HepG2 (cell line): ENCODE measurements at regions not wholly inside any gene's neighbourhood (a gene's known extent, or its start where the extent isn't known, plus 50 kb on each side); places are given as distances from the start of the nearest gene placed in this dataset.

ENCODE experiments used
- ARID2 ChIP-seq: sonication (generic); formaldehyde crosslinking; IDR thresholded peaks from 2 replicates; pipeline ENCODE4 v1.8.1; 2022; ENCODE audit warnings: mild to moderate bottlenecking, missing genetic modification reagents, borderline replicate concordance
- CAMTA2 ChIP-seq: sonication (generic); formaldehyde crosslinking; IDR thresholded peaks from 2 replicates; pipeline ENCODE4 v1.4.0; 2020; ENCODE audit warnings: mild to moderate bottlenecking, missing genetic modification reagents, borderline replicate concordance
- CCDC6 ChIP-seq: sonication (generic); formaldehyde crosslinking; IDR thresholded peaks from 2 replicates; pipeline ENCODE4 v1.8.1; 2022; ENCODE audit warnings: mild to moderate bottlenecking, missing genetic modification reagents, moderate library complexity
- CHD4 ChIP-seq: fragments of 200-600 bp; sonication (generic); IDR thresholded peaks from 2 replicates; pipeline ENCODE4 v1.7.0; 2017; ENCODE audit warnings: mild to moderate bottlenecking, low read length, borderline replicate concordance
- HBP1 ChIP-seq: IDR thresholded peaks from 2 replicates; pipeline ENCODE4 v1.6.1; 2016; ENCODE audit warnings: low read depth, control low read depth
- IRX3 ChIP-seq: sonication (generic); formaldehyde crosslinking; IDR thresholded peaks from 2 replicates; pipeline ENCODE4 v1.8.1; 2023; ENCODE audit warnings: mild to moderate bottlenecking, low read depth, missing genetic modification reagents, borderline replicate concordance
- KIAA2018 ChIP-seq: sonication (generic); formaldehyde crosslinking; IDR thresholded peaks from 2 replicates; pipeline ENCODE4 v1.5.0; 2020; ENCODE audit warnings: mild to moderate bottlenecking, missing genetic modification reagents, borderline replicate concordance
- KLF13 ChIP-seq: sonication (generic); formaldehyde crosslinking; IDR thresholded peaks from 2 replicates; pipeline ENCODE4 v1.4.0; 2020; ENCODE audit warnings: mild to moderate bottlenecking, missing genetic modification reagents
- MTF1 ChIP-seq: sonication (generic); formaldehyde crosslinking; IDR thresholded peaks from 2 replicates; pipeline ENCODE4 v1.5.0; 2020; ENCODE audit warnings: missing genetic modification reagents
- MYPOP ChIP-seq: sonication (generic); formaldehyde crosslinking; IDR thresholded peaks from 2 replicates; pipeline ENCODE4 v1.8.1; 2023; ENCODE audit warnings: mild to moderate bottlenecking, moderate library complexity, missing genetic modification reagents
- NFE2L2 ChIP-seq: fragments of 150-350 bp; IDR thresholded peaks from 2 replicates; pipeline ENCODE4 v1.6.1; 2014; ENCODE audit warnings: low read length
- NFRKB ChIP-seq: fragments of 450-650 bp; IDR thresholded peaks from 2 replicates; pipeline ENCODE4 v1.6.1; 2017
- NKX3-1 ChIP-seq: sonication (generic); formaldehyde crosslinking; IDR thresholded peaks from 2 replicates; pipeline ENCODE4 v1.5.0; 2020; ENCODE audit warnings: missing genetic modification reagents
- PAWR ChIP-seq: sonication (generic); formaldehyde crosslinking; IDR thresholded peaks from 2 replicates; pipeline ENCODE4 v1.4.0; 2020; ENCODE audit warnings: missing genetic modification reagents, mild to moderate bottlenecking, borderline replicate concordance
- RAD21 ChIP-seq: fragments of 450-650 bp; formaldehyde crosslinking; IDR thresholded peaks from 2 replicates; pipeline ENCODE4 v1.5.0; 2020; ENCODE audit warnings: mild to moderate bottlenecking
- SMYD3 ChIP-seq: sonication (generic); formaldehyde crosslinking; IDR thresholded peaks from 2 replicates; pipeline ENCODE4 v1.8.1; 2023; ENCODE audit warnings: mild to moderate bottlenecking, missing genetic modification reagents
- SNAI1 ChIP-seq: sonication (generic); formaldehyde crosslinking; IDR thresholded peaks from 2 replicates; pipeline ENCODE4 v1.5.0; 2020; ENCODE audit warnings: mild to moderate bottlenecking, missing genetic modification reagents, borderline replicate concordance
- ZKSCAN5 ChIP-seq: sonication (generic); formaldehyde crosslinking; IDR thresholded peaks from 2 replicates; pipeline ENCODE4 v1.5.1; 2020; ENCODE audit warnings: mild to moderate bottlenecking, missing genetic modification reagents
- ZNF232 ChIP-seq: sonication (generic); formaldehyde crosslinking; IDR thresholded peaks from 2 replicates; pipeline ENCODE4 v1.4.0; 2020; ENCODE audit warnings: missing genetic modification reagents, borderline replicate concordance
- ZNF264 ChIP-seq: sonication (generic); formaldehyde crosslinking; IDR thresholded peaks from 2 replicates; pipeline ENCODE4 v1.4.0; 2020; ENCODE audit warnings: missing genetic modification reagents
- ZNF570 ChIP-seq: sonication (generic); formaldehyde crosslinking; IDR thresholded peaks from 2 replicates; pipeline ENCODE4 v1.4.0; 2020; ENCODE audit warnings: mild to moderate bottlenecking, missing genetic modification reagents, borderline replicate concordance
- ZNF737 ChIP-seq: sonication (generic); formaldehyde crosslinking; IDR thresholded peaks from 2 replicates; pipeline ENCODE4 v1.5.0; 2020; ENCODE audit warnings: missing genetic modification reagents, mild to moderate bottlenecking, borderline replicate concordance
- ZNF782 ChIP-seq: sonication (generic); formaldehyde crosslinking; IDR thresholded peaks from 2 replicates; pipeline ENCODE4 v1.4.0; 2020; ENCODE audit warnings: missing genetic modification reagents, mild to moderate bottlenecking, borderline replicate concordance

- TF ChIP-seq KIAA2018 (CRISPR knock-in tag) = no peak
- no peak for TF ChIP-seq HBP1 (CRISPR knock-in tag)
- no peak for TF ChIP-seq CAMTA2
- no peak for TF ChIP-seq ZNF737 (CRISPR knock-in tag)
- TF ChIP-seq ARID2 (CRISPR knock-in tag) = no peak
- TF ChIP-seq MTF1 (CRISPR knock-in tag) = no peak
- TF ChIP-seq SNAI1 (CRISPR knock-in tag) = no peak
- no peak for TF ChIP-seq ZNF264
- no peak for TF ChIP-seq ZKSCAN5 (CRISPR knock-in tag)
- no peak for TF ChIP-seq MYPOP (CRISPR knock-in tag)
- no peak for TF ChIP-seq ZNF570
- no peak for TF ChIP-seq ZNF232
- no peak for TF ChIP-seq IRX3 (CRISPR knock-in tag)
- no peak for TF ChIP-seq ZNF782 (CRISPR knock-in tag)
- no peak for TF ChIP-seq KLF13
- no peak for TF ChIP-seq SMYD3
- no peak for TF ChIP-seq NFRKB
- no peak for TF ChIP-seq CHD4
- no peak for TF ChIP-seq NKX3-1 (CRISPR knock-in tag)
- no peak for TF ChIP-seq NFE2L2
- TF ChIP-seq CCDC6 (CRISPR knock-in tag) = no peak
- no peak for TF ChIP-seq RAD21 (CRISPR knock-in tag)
- no peak for TF ChIP-seq PAWR (CRISPR knock-in tag)
Observed at GRCh38 chrY:7415157-7415633, 503.6 kb upstream of the AMELY start (continued).
